Liver (tissue), 8 donors: ENCODE measurements at regions not wholly inside any gene's neighbourhood (a gene's known extent, or its start where the extent isn't known, plus 50 kb on each side); places are given as distances from the start of the nearest gene placed in this dataset.

ENCODE experiments used
- DNase-seq: peaks from one replicate; pipeline ENCODE4 v3.0.0-alpha.2; 2017; ENCODE audit warnings: low spot score
- H3K27ac ChIP-seq, 2 donors: one replicate each; pipeline ENCODE4 v1.7.0; 2013; ENCODE audit warnings: inconsistent platforms in 2 of 2, low read length in 2 of 2, control low read depth in 1 of 2, low read depth in 1 of 2, mild to moderate bottlenecking in 1 of 2
- H3K27me3 ChIP-seq, 4 donors: one replicate each; pipeline versions ENCODE4 v1.6.1 to v1.7.0; 2013; ENCODE audit warnings: low read length in 3 of 4, inconsistent platforms in 1 of 4, mild to moderate bottlenecking in 1 of 4, moderate library complexity in 1 of 4; ENCODE audit not compliant: control insufficient read depth in 4 of 4, insufficient read depth in 4 of 4
- H3K36me3 ChIP-seq, 4 donors: one replicate each; pipeline versions ENCODE4 v1.6.1 to v1.7.0; 2013; ENCODE audit warnings: low read length in 3 of 4, mild to moderate bottlenecking in 3 of 4, low read depth in 1 of 4, moderate library complexity in 1 of 4; ENCODE audit not compliant: control insufficient read depth in 4 of 4, insufficient read depth in 3 of 4
- H3K4me1 ChIP-seq, 4 donors: one replicate each; pipeline versions ENCODE4 v1.6.1 to v1.7.0; 2013; ENCODE audit warnings: low read length in 3 of 4, mild to moderate bottlenecking in 3 of 4, moderate library complexity in 1 of 4; ENCODE audit not compliant: control insufficient read depth in 4 of 4, insufficient read depth in 4 of 4
- H3K4me3 ChIP-seq, 3 donors: one replicate each; pipeline versions ENCODE4 v1.6.1 to v1.7.0; 2013; ENCODE audit warnings: low read length in 3 of 3, control low read depth in 1 of 3, low read depth in 1 of 3, mild to moderate bottlenecking in 1 of 3
- H3K9ac ChIP-seq, 2 donors: one replicate each; pipeline ENCODE4 v1.7.0; 2013; ENCODE audit warnings: low read length in 2 of 2, mild to moderate bottlenecking in 2 of 2, moderate library complexity in 2 of 2, control low read depth in 1 of 2, low read depth in 1 of 2
- H3K9me3 ChIP-seq, 4 donors: one replicate each; pipeline versions ENCODE4 v1.6.1 to v1.7.0; 2013; ENCODE audit warnings: low read length in 3 of 4; ENCODE audit not compliant: control insufficient read depth in 4 of 4
- ATF3 ChIP-seq: IDR thresholded peaks from 2 replicates; pipeline ENCODE4 v1.6.1; 2016; ENCODE audit warnings: antibody characterized with exemption
- CTCF ChIP-seq: fragments of 150-350 bp; IDR thresholded peaks from 2 replicates; pipeline ENCODE4 v1.5.1; 2017; ENCODE audit warnings: improper control_type of control experiment, low read depth, low read length; ENCODE audit not compliant: missing input control
- EGR1 ChIP-seq, 2 donors: IDR thresholded peaks; 2 replicates each; pipeline ENCODE4 v1.6.1; 2016 to 2018; ENCODE audit warnings: antibody characterized with exemption in 2 of 2, low read depth in 2 of 2
- FOXA1 ChIP-seq: IDR thresholded peaks from 2 replicates; pipeline ENCODE4 v1.6.1; 2016; ENCODE audit warnings: antibody characterized with exemption
- FOXA2 ChIP-seq: IDR thresholded peaks from 2 replicates; pipeline ENCODE4 v1.6.1; 2016; ENCODE audit warnings: antibody characterized with exemption
- GABPA ChIP-seq, 2 donors: IDR thresholded peaks in 1 of 2; conservative IDR thresholded peaks in 1 of 2; 2 replicates each; pipeline ENCODE4 v1.6.1; 2016; ENCODE audit warnings: antibody characterized with exemption in 2 of 2, mild to moderate bottlenecking in 1 of 2, moderate library complexity in 1 of 2
- HNF4A ChIP-seq, 2 donors: conservative IDR thresholded peaks; 2 replicates each; pipeline ENCODE4 v1.6.1; 2016; ENCODE audit warnings: antibody characterized with exemption in 2 of 2, mild to moderate bottlenecking in 2 of 2
- HNF4G ChIP-seq: IDR thresholded peaks from 2 replicates; pipeline ENCODE4 v1.6.1; 2016; ENCODE audit warnings: antibody characterized with exemption
- JUND ChIP-seq, 2 donors: IDR thresholded peaks; 2 replicates each; pipeline ENCODE4 v1.6.1; 2016; ENCODE audit warnings: antibody characterized with exemption in 2 of 2
- MAX ChIP-seq: IDR thresholded peaks from 2 replicates; pipeline ENCODE4 v1.6.1; 2016; ENCODE audit warnings: antibody characterized with exemption
- RAD21 ChIP-seq, 2 donors: IDR thresholded peaks; 2 replicates each; pipeline ENCODE4 v1.6.1; 2016; ENCODE audit warnings: antibody characterized with exemption in 2 of 2, mild to moderate bottlenecking in 2 of 2
- REST ChIP-seq: IDR thresholded peaks from 2 replicates; pipeline ENCODE4 v1.6.1; 2016; ENCODE audit warnings: antibody characterized with exemption, mild to moderate bottlenecking
- RXRA ChIP-seq, 2 donors: IDR thresholded peaks; 2 replicates each; pipeline ENCODE4 v1.6.1; 2017 to 2018; ENCODE audit warnings: antibody characterized with exemption in 2 of 2, mild to moderate bottlenecking in 1 of 2
- SP1 ChIP-seq: IDR thresholded peaks from 2 replicates; pipeline ENCODE4 v1.6.1; 2018; ENCODE audit warnings: antibody characterized with exemption, mild to moderate bottlenecking
- TAF1 ChIP-seq: conservative IDR thresholded peaks from 2 replicates; pipeline ENCODE4 v1.6.1; 2016; ENCODE audit warnings: antibody characterized with exemption, mild to moderate bottlenecking
- YY1 ChIP-seq: IDR thresholded peaks from 2 replicates; pipeline ENCODE4 v1.6.1; 2016; ENCODE audit warnings: antibody characterized with exemption, mild to moderate bottlenecking
- ZBTB33 ChIP-seq: IDR thresholded peaks from 2 replicates; pipeline ENCODE4 v1.6.1; 2016; ENCODE audit warnings: antibody characterized with exemption
- WGBS: extraction: QIAGEN DNeasy Blood & Tissue Kit; methylation state at CpG from one replicate; pipeline ENCODE4 v1.1.7; 2013; 5-methylcytosine and 5-hydroxymethylcytosine counted together
- donor health status: healthy.
- donor health status: healthy.
- donor health status: healthy.
- donor health status: healthy.
- donor health status: healthy.

GRCh38 chr4:175351473-175351872 is 433.3 kb downstream of the ADAM29 start (continued):
- no peak for TF ChIP-seq ATF3
- TF ChIP-seq SP1: no peak
- TF ChIP-seq HNF4A (conservative IDR thresholded peaks at IDR 0.05): no peak
- no peak for TF ChIP-seq GABPA (IDR thresholded peaks at IDR 0.05 in 1 of 2, conservative IDR thresholded peaks at IDR 0.05 in 1 of 2)
- TF ChIP-seq TAF1: no peak

GRCh38 chr4:175369087-175369486 is 443.0 kb downstream of the GPM6A start:
- H3K27me3 ChIP-seq: peaks cover 0 to 5% (median 0%) of the 10 kb centered on the region in 4 donors
- H3K4me1 ChIP-seq: no peaks in the 10 kb centered on the region
- H3K9me3 ChIP-seq: no peaks in the 10 kb centered on the region
- no peak for DNase-seq
- TF ChIP-seq REST (no peak), HNF4G (no peak), SP1 (no peak), CTCF (no peak), MAX (no peak)
- 70% methylated on average over 6 of the region's 6 CpGs for WGBS
- H3K27ac ChIP-seq: no peak overlapping the region
- no peak overlapping the region for H3K9ac ChIP-seq
- no peak overlapping the region for H3K4me3 ChIP-seq
- no peaks in the 10 kb centered on the region for H3K36me3 ChIP-seq

GRCh38 chr4:175371091-175371490 is 441.0 kb downstream of the GPM6A start:
- no peak for DNase-seq
- H3K4me1 ChIP-seq: no peaks in the 10 kb centered on the region
- no peaks in the 10 kb centered on the region for H3K36me3 ChIP-seq
- no peaks in the 10 kb centered on the region for H3K9me3 ChIP-seq
- H3K27ac ChIP-seq: no peak overlapping the region
- H3K4me3 ChIP-seq: no peak overlapping the region
- H3K9ac ChIP-seq: no peak overlapping the region
- H3K27me3 ChIP-seq: peaks cover 0 to 5% (median 0%) of the 10 kb centered on the region in 4 donors
- no peak for TF ChIP-seq RAD21 (IDR thresholded peaks at IDR 0.05)
- TF ChIP-seq FOXA1: no peak
- no peak for TF ChIP-seq SP1
- no peak for TF ChIP-seq HNF4G
- TF ChIP-seq MAX: no peak
- no peak for TF ChIP-seq YY1
- no peak for TF ChIP-seq RXRA (IDR thresholded peaks at IDR 0.05)
- TF ChIP-seq CTCF: no peak
- no peak for TF ChIP-seq ZBTB33
- no peak for TF ChIP-seq EGR1 (IDR thresholded peaks at IDR 0.05; ENCODE audit: low read depth in 2 of 2)
- no peak for TF ChIP-seq FOXA2
- no peak for TF ChIP-seq HNF4A (conservative IDR thresholded peaks at IDR 0.05)
- TF ChIP-seq JUND (IDR thresholded peaks at IDR 0.05): no peak
- TF ChIP-seq ATF3: no peak
- TF ChIP-seq GABPA (IDR thresholded peaks at IDR 0.05 in 1 of 2, conservative IDR thresholded peaks at IDR 0.05 in 1 of 2): no peak
- WGBS: 74% methylated on average over 1 of the region's 1 CpG
